Endodermal cell (in vitro differentiated cells): ENCODE measurements at regions not wholly inside any gene's neighbourhood (a gene's known extent, or its start where the extent isn't known, plus 50 kb on each side); places are given as distances from the start of the nearest gene placed in this dataset.

Experiments used
- DNase-seq: peaks from one replicate; pipeline ENCODE4 v3.0.0-alpha.2; 2017
- H3K27ac ChIP-seq: 2 replicates; pipeline ENCODE4 v1.5.1; 2013; ENCODE audit warnings: mild to moderate bottlenecking, low read depth, low read length, moderate library complexity
- H3K27me3 ChIP-seq: 2 replicates; pipeline ENCODE4 v1.6.1; 2013; ENCODE audit warnings: mild to moderate bottlenecking, low read length, moderate library complexity; ENCODE audit not compliant: insufficient read depth, control insufficient read depth, poor library complexity, severe bottlenecking
- H3K36me3 ChIP-seq: 2 replicates; pipeline ENCODE4 v1.7.0; 2013; ENCODE audit warnings: mild to moderate bottlenecking, low read length, moderate library complexity; ENCODE audit not compliant: control insufficient read depth, insufficient read depth
- H3K4me1 ChIP-seq: one replicate; pipeline ENCODE4 v1.7.0; 2013; ENCODE audit warnings: low read length; ENCODE audit not compliant: control insufficient read depth, insufficient read depth
- H3K4me3 ChIP-seq: 2 replicates; pipeline ENCODE4 v1.5.1; 2013; ENCODE audit warnings: mild to moderate bottlenecking, low read length, moderate library complexity
- H3K9ac ChIP-seq: 2 replicates; pipeline ENCODE4 v1.6.1; 2013; ENCODE audit warnings: mild to moderate bottlenecking, low read length, moderate library complexity; ENCODE audit not compliant: poor library complexity, severe bottlenecking; ENCODE audit errors: extremely low read depth
- H3K9me3 ChIP-seq: 2 replicates; pipeline ENCODE4 v1.6.1; 2013; ENCODE audit warnings: mild to moderate bottlenecking, low read length, moderate library complexity; ENCODE audit not compliant: control insufficient read depth
- H3K27ac Mint-ChIP-seq: 2 replicates; pipeline ENCODE4 v1.8.0; 2020; ENCODE audit warnings: mixed read lengths
- H3K27me3 Mint-ChIP-seq: 2 replicates; pipeline ENCODE4 v1.8.0; 2021; ENCODE audit warnings: mild to moderate bottlenecking, mixed read lengths; ENCODE audit not compliant: insufficient read depth
- H3K36me3 Mint-ChIP-seq: 2 replicates; pipeline ENCODE4 v1.8.0; 2020; ENCODE audit warnings: low read depth, mixed read lengths
- H3K4me1 Mint-ChIP-seq: 2 replicates; pipeline ENCODE4 v1.8.0; 2020; ENCODE audit warnings: mixed read lengths
- H3K4me3 Mint-ChIP-seq: 2 replicates; pipeline ENCODE4 v1.8.0; 2020; ENCODE audit warnings: mild to moderate bottlenecking, moderate library complexity, mixed read lengths
- H3K9me3 Mint-ChIP-seq: 2 replicates; pipeline ENCODE4 v1.8.0; 2020; ENCODE audit warnings: mild to moderate bottlenecking, mixed read lengths
- WGBS, 2 experiments: methylation state at CpG; one replicate each; pipeline versions ENCODE4 v1.1.5 to v1.1.7; 2013; ENCODE audit warnings: missing lambda C conversion rate in 2 of 2, mixed read lengths in 1 of 2; ENCODE audit not compliant: insufficient coverage in 1 of 2, insufficient read length in 1 of 2; 5-methylcytosine and 5-hydroxymethylcytosine counted together
- TF ChIP-seq, protein P1 (sequence below): fragments of 200-600 bp; sonication (generic); conservative IDR thresholded peaks from 2 replicates; pipeline ENCODE4 v1.5.0; 2021; ENCODE audit warnings: antibody characterized with exemption, mild to moderate bottlenecking

DNA sequence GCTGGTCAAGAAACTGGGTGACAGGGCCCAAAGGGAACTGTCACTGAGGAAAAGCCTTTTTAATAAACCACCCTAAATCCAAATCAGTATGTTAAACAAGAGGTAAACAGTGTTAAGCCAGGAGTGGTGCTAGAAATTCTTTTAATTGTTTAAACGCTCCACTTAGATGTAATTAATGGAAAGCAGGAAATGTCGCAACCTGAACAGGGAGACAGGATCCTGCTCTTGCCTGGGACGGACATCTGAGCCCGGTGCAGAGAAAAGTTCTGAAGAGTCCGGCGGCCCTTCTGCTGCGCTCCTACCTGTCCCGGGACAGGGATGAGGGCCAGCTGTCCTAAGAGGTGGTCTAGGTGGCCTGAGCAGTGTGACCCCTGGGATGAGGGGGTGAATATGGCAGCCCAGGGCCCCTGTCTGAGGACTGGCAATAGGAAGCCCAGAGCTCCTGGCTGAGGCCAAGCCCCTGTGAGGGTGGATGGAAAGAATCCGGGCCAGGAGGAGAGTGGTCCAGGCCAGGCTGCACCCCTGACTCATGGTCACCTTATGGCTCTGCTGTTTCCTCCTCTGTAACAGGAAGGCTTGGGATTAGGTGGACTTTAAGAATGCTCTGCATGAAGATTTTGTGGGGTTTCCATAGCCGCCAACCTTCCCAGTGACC lies 112.8 kb upstream of the GJB6 start:
- Histone ChIP-seq H3K36me3 (no peaks in the 10 kb centered on the region), H3K27me3 (no peaks in the 10 kb centered on the region), H3K4me3 (no peak overlapping the region), H3K27ac (no peak overlapping the region), H3K9me3 (no peaks in the 10 kb centered on the region), H3K9ac (no peak overlapping the region), H3K4me1 (no peaks in the 10 kb centered on the region)
- H3K4me1 Mint-ChIP-seq, result no peaks in the 10 kb centered on the region
- H3K9me3 Mint-ChIP-seq, result no peaks in the 10 kb centered on the region
- H3K27me3 Mint-ChIP-seq, result no peaks in the 10 kb centered on the region
- WGBS, 2 experiments, result 93 to 98% methylated on average over 8 to 10 of the region's 10 CpGs
- H3K36me3 Mint-ChIP-seq, result no peaks in the 10 kb centered on the region
- no peak overlapping the region for H3K4me3 Mint-ChIP-seq
- TF ChIP-seq, protein P1, sequence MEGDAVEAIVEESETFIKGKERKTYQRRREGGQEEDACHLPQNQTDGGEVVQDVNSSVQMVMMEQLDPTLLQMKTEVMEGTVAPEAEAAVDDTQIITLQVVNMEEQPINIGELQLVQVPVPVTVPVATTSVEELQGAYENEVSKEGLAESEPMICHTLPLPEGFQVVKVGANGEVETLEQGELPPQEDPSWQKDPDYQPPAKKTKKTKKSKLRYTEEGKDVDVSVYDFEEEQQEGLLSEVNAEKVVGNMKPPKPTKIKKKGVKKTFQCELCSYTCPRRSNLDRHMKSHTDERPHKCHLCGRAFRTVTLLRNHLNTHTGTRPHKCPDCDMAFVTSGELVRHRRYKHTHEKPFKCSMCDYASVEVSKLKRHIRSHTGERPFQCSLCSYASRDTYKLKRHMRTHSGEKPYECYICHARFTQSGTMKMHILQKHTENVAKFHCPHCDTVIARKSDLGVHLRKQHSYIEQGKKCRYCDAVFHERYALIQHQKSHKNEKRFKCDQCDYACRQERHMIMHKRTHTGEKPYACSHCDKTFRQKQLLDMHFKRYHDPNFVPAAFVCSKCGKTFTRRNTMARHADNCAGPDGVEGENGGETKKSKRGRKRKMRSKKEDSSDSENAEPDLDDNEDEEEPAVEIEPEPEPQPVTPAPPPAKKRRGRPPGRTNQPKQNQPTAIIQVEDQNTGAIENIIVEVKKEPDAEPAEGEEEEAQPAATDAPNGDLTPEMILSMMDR, result no peak
- no peak overlapping the region for H3K27ac Mint-ChIP-seq
- peak; percentile 49 for DNase-seq

DNA sequence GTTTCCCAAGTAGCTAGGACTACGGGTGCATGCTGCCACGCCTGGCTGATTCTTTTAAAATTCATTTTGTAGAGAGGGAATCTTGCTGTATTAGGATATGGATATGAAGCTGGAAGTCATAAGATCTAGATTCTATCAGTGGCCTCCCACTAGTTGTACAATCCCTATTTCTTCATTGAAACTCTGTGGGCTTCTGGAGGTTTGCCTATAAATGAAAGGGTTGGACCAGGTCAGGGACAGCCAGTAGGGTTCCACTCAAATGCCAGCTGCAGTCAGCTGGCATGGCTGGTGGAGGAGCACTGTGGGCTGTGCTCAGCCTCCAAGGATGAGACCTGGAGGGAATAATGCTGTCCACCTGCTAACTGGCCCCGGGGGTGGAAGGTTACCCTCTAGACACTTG lies 110.2 kb upstream of the GJB6 start:
- Histone ChIP-seq H3K4me3 (no peak overlapping the region), H3K27me3 (no peaks in the 10 kb centered on the region), H3K27ac (no peak overlapping the region), H3K4me1 (no peaks in the 10 kb centered on the region), H3K9me3 (no peaks in the 10 kb centered on the region), H3K36me3 (no peaks in the 10 kb centered on the region), H3K9ac (no peak overlapping the region)
- Mint-ChIP-seq H3K9me3 (no peaks in the 10 kb centered on the region), H3K27me3 (no peaks in the 10 kb centered on the region), H3K27ac (no peak overlapping the region), H3K4me3 (no peak overlapping the region), H3K36me3 (no peaks in the 10 kb centered on the region), H3K4me1 (peaks cover under 1% of the 10 kb centered on the region)
- TF ChIP-seq, protein P1, result no peak
- WGBS, 2 experiments, result 92 to 100% methylated on average over 2 to 3 of the region's 3 CpGs
- peak; percentile 8 for DNase-seq

DNA sequence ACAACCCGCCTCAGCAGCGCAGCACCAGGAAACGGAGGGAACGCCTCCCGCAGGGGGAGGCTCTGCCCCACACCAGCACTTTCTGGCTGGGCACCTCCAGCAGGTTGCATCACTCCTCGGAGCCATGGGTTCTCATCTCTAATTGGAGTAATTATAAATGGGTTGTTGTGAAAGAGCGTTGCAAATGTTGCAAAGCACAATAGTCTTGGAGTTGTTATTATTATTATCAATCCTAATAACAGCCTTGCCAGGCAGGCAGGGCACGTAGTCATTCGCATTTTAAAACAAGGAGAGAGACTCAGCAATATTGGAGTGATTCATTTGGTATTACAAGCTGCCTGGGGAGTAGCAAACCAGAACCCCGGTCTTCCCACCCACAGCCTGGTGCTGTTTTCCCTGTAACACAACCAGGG lies 108.6 kb upstream of the GJB6 start:
- Mint-ChIP-seq H3K9me3 (peaks cover 5% of the 10 kb centered on the region), H3K36me3 (no peaks in the 10 kb centered on the region), H3K4me3 (no peak overlapping the region), H3K27me3 (no peaks in the 10 kb centered on the region), H3K27ac (no peak overlapping the region), H3K4me1 (peaks cover 10% of the 10 kb centered on the region)
- H3K27ac ChIP-seq, result no peak overlapping the region
- DNase-seq, result peak; percentile 55
- H3K27me3 ChIP-seq, result no peaks in the 10 kb centered on the region
- no peak overlapping the region for H3K4me3 ChIP-seq
- H3K4me1 ChIP-seq, result no peaks in the 10 kb centered on the region
- TF ChIP-seq, protein P1, result no peak
- H3K36me3 ChIP-seq, result no peaks in the 10 kb centered on the region
- WGBS, 2 experiments, result 91 to 92% methylated on average over 5 to 9 of the region's 10 CpGs
- no peak overlapping the region for H3K9ac ChIP-seq
- no peaks in the 10 kb centered on the region for H3K9me3 ChIP-seq
